ELR (cell line): ENCODE measurements at regions not wholly inside any gene's neighbourhood (a gene's known extent, or its start where the extent isn't known, plus 50 kb on each side); places are given as distances from the start of the nearest gene placed in this dataset.

Experiments
- DNase-seq: peaks from one replicate; pipeline ENCODE4 v3.0.0-alpha.2; 2015; ENCODE audit warnings: low read depth

GRCh38 chr16:86018487-86018886 is 119.5 kb downstream of the IRF8 start:
- DNase-seq = no peak

- DNase-seq = no peak
These were observed 120.0 kb downstream of the IRF8 start for GRCh38 chr16:86018941-86019340.

GRCh38 chr16:86019446-86020047 is 120.6 kb downstream of the IRF8 start:
- no peak for DNase-seq

GRCh38 chr16:86020971-86021370 is 122.0 kb downstream of the IRF8 start:
- no peak for DNase-seq

GRCh38 chr16:86022381-86022960 is 123.5 kb downstream of the IRF8 start:
- DNase-seq = no peak

GRCh38 chr16:86024210-86024609 is 125.2 kb downstream of the IRF8 start:
- no peak for DNase-seq

GRCh38 chr16:86025706-86026105 is 126.7 kb downstream of the IRF8 start:
- DNase-seq = no peak

- DNase-seq = no peak
These were observed 127.4 kb downstream of the IRF8 start for GRCh38 chr16:86026171-86026910.

- no peak for DNase-seq
These were observed 128.0 kb downstream of the IRF8 start for GRCh38 chr16:86026916-86027315.

- DNase-seq = no peak
These were observed 128.6 kb downstream of the IRF8 start for GRCh38 chr16:86027373-86028126.

- DNase-seq = no peak
These were observed 130.3 kb downstream of the IRF8 start for GRCh38 chr16:86029131-86029741.

GRCh38 chr16:86030116-86030515 is 131.2 kb downstream of the IRF8 start:
- no peak for DNase-seq

- no peak for DNase-seq
These were observed 132.2 kb downstream of the IRF8 start for GRCh38 chr16:86031141-86031678.

GRCh38 chr16:86033016-86033474 is 134.1 kb downstream of the IRF8 start:
- DNase-seq = no peak

GRCh38 chr16:86033971-86034370 is 135.0 kb downstream of the IRF8 start:
- no peak for DNase-seq

GRCh38 chr16:86034421-86034919 is 135.5 kb downstream of the IRF8 start:
- no peak for DNase-seq

GRCh38 chr16:86035906-86036305 is 136.9 kb downstream of the IRF8 start:
- no peak for DNase-seq

- DNase-seq = no peak
These were observed 139.3 kb downstream of the IRF8 start for GRCh38 chr16:86037999-86038925.

- no peak for DNase-seq
These were observed 140.0 kb downstream of the IRF8 start for GRCh38 chr16:86038926-86039310.

- no peak for DNase-seq
These were observed 140.6 kb downstream of the IRF8 start for GRCh38 chr16:86039606-86040005.

GRCh38 chr16:86040496-86040895 is 141.5 kb downstream of the IRF8 start:
- DNase-seq = no peak
